ENCODE measurements at regions not wholly inside any gene's neighbourhood (a gene's known extent, or its start where the extent isn't known, plus 50 kb on each side); places are given as distances from the start of the nearest gene placed in this dataset.

DNA sequence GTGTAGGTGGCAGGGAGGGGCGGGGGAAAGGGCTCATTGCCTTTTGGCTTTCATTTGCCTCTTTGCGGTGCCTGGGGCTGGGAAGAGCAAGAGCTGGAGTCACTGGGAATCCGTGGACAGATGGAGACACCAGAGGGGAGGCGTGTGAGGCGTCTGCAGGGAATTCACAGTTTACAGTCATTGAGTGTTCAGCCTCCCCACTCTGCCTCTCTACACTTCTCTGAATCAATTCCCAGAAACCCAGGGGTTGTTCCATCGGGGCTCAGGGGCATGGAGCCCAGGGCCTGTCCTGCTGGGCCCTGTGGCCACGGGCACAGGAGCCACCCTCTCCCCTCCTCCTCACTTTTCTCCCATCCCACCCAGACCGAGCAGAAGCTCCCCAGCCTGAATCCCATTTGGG is 160.5 kb upstream of the NAV2 start:
- Histone ChIP-seq H3K4me3 (ENCODE audit: low read depth, low read length, poor library complexity, severe bottlenecking) (no peak overlapping the region), H3K27me3 (ENCODE audit: insufficient read depth, low read length) (no peaks in the 10 kb centered on the region; the same call in 1 of the 2 replicates), H4K20me1 (ENCODE audit: insufficient read depth, low read length) (no peaks in the 10 kb centered on the region), H3K79me2 (ENCODE audit: insufficient read depth, low read length) (no peaks in the 10 kb centered on the region), H3K9ac (ENCODE audit: low read length) (no peak overlapping the region), H3F3A (ENCODE audit: insufficient read depth, low read length) (no peaks in the 10 kb centered on the region), H3K9me2 (ENCODE audit: low read depth, low read length) (no peaks in the 10 kb centered on the region), H3K27ac (ENCODE audit: low read depth, low read length, poor library complexity, severe bottlenecking) (no peak overlapping the region), H3K4me2 (ENCODE audit: low read length) (no peak overlapping the region), H3K9me3 (ENCODE audit: low read length) (no peaks in the 10 kb centered on the region), H3K4me1 (ENCODE audit: insufficient read depth, low read length, severe bottlenecking) (no peaks in the 10 kb centered on the region), H2AFZ (ENCODE audit: low read length) (no peak overlapping the region), H3K36me3 (ENCODE audit: insufficient read depth, low read length) (no peaks in the 10 kb centered on the region)
- TF ChIP-seq, protein P1, sequence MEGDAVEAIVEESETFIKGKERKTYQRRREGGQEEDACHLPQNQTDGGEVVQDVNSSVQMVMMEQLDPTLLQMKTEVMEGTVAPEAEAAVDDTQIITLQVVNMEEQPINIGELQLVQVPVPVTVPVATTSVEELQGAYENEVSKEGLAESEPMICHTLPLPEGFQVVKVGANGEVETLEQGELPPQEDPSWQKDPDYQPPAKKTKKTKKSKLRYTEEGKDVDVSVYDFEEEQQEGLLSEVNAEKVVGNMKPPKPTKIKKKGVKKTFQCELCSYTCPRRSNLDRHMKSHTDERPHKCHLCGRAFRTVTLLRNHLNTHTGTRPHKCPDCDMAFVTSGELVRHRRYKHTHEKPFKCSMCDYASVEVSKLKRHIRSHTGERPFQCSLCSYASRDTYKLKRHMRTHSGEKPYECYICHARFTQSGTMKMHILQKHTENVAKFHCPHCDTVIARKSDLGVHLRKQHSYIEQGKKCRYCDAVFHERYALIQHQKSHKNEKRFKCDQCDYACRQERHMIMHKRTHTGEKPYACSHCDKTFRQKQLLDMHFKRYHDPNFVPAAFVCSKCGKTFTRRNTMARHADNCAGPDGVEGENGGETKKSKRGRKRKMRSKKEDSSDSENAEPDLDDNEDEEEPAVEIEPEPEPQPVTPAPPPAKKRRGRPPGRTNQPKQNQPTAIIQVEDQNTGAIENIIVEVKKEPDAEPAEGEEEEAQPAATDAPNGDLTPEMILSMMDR (IDR thresholded peaks at IDR 0.05; ENCODE audit: low read length) = no peak
- no peak for TF ChIP-seq EZH2 (IDR thresholded peaks at IDR 0.05; ENCODE audit: borderline replicate concordance, low read length)

DNA sequence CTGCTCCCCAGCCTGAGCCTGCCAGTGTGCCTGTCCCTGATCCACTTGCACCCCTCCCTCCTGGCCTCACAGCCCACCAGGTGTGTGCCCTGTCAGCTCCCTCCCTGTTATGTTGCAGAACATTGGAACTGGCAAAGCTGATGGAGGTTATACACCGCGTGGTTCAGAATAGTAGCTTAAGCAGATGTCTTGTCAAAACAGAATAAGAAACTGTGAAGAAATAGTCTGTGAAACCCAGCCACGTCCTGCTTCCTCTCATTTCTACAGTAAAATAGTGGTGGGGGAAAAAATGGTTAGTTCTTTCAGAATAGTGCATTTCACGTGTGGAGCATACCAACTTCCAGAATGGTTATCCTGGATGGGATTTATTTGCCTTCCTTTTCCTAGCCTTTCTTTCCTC is 161.2 kb upstream of the NAV2 start:
- Histone ChIP-seq H3K27ac (ENCODE audit: low read depth, low read length, poor library complexity, severe bottlenecking) (no peak overlapping the region), H3F3A (ENCODE audit: insufficient read depth, low read length) (no peaks in the 10 kb centered on the region), H3K36me3 (ENCODE audit: insufficient read depth, low read length) (no peaks in the 10 kb centered on the region), H3K4me3 (ENCODE audit: low read depth, low read length, poor library complexity, severe bottlenecking) (no peak overlapping the region), H3K9ac (ENCODE audit: low read length) (no peak overlapping the region), H2AFZ (ENCODE audit: low read length) (no peak overlapping the region), H3K79me2 (ENCODE audit: insufficient read depth, low read length) (no peaks in the 10 kb centered on the region), H4K20me1 (ENCODE audit: insufficient read depth, low read length) (no peaks in the 10 kb centered on the region), H3K4me1 (ENCODE audit: insufficient read depth, low read length, severe bottlenecking) (no peaks in the 10 kb centered on the region), H3K4me2 (ENCODE audit: low read length) (no peak overlapping the region), H3K27me3 (ENCODE audit: insufficient read depth, low read length) (no peaks in the 10 kb centered on the region; the same call in 1 of the 2 replicates), H3K9me3 (ENCODE audit: low read length) (no peaks in the 10 kb centered on the region), H3K9me2 (ENCODE audit: low read depth, low read length) (no peaks in the 10 kb centered on the region)
- no peak for TF ChIP-seq EZH2 (IDR thresholded peaks at IDR 0.05; ENCODE audit: borderline replicate concordance, low read length)
- TF ChIP-seq, protein P1 (IDR thresholded peaks at IDR 0.05; ENCODE audit: low read length) = no peak

DNA sequence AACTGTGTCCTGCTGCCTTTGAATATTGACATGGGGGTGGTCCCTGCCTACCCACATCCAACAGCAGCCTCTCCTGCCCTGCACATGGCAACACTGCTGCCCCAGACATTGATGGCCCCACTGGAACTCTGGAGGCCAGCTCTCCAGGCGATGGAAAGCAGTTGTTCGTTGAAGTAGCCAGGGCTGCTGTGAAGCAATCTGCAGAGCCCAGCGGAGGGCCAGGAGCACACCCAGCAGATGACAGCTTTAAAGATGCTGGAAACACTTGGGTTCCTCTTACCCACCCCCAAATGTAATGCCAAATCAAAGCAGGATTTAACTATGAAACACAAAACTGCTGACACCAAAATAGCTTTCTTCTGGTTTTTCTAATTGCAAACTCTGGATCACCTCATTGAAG is 165.6 kb upstream of the NAV2 start:
- Histone ChIP-seq H3K4me1 (ENCODE audit: insufficient read depth, low read length, severe bottlenecking) (no peaks in the 10 kb centered on the region), H3K4me3 (ENCODE audit: low read depth, low read length, poor library complexity, severe bottlenecking) (no peak overlapping the region), H3K36me3 (ENCODE audit: insufficient read depth, low read length) (no peaks in the 10 kb centered on the region), H3K79me2 (ENCODE audit: insufficient read depth, low read length) (no peaks in the 10 kb centered on the region), H3K9ac (ENCODE audit: low read length) (no peak overlapping the region), H3F3A (ENCODE audit: insufficient read depth, low read length) (no peaks in the 10 kb centered on the region), H4K20me1 (ENCODE audit: insufficient read depth, low read length) (no peaks in the 10 kb centered on the region), H3K9me2 (ENCODE audit: low read depth, low read length) (no peaks in the 10 kb centered on the region), H3K27me3 (ENCODE audit: insufficient read depth, low read length) (no peaks in the 10 kb centered on the region), H3K9me3 (ENCODE audit: low read length) (no peaks in the 10 kb centered on the region), H2AFZ (ENCODE audit: low read length) (no peak overlapping the region), H3K4me2 (ENCODE audit: low read length) (no peak overlapping the region), H3K27ac (ENCODE audit: low read depth, low read length, poor library complexity, severe bottlenecking) (no peak overlapping the region)
- TF ChIP-seq, protein P1 (IDR thresholded peaks at IDR 0.05; ENCODE audit: low read length) = no peak
- TF ChIP-seq EZH2 (IDR thresholded peaks at IDR 0.05; ENCODE audit: borderline replicate concordance, low read length) = no peak

Data from OCI-LY1 (cell line).